GM19099 (cell line): ENCODE measurements at regions not wholly inside any gene's neighbourhood (a gene's known extent, or its start where the extent isn't known, plus 50 kb on each side); places are given as distances from the start of the nearest gene placed in this dataset.

ENCODE experiments used
- POLR2A ChIP-seq: IDR thresholded peaks from 3 replicates; pipeline ENCODE4 v1.6.1; 2011; ENCODE audit warnings: low read depth; ENCODE audit not compliant: insufficient read length; ENCODE audit errors: extremely low read depth

DNA sequence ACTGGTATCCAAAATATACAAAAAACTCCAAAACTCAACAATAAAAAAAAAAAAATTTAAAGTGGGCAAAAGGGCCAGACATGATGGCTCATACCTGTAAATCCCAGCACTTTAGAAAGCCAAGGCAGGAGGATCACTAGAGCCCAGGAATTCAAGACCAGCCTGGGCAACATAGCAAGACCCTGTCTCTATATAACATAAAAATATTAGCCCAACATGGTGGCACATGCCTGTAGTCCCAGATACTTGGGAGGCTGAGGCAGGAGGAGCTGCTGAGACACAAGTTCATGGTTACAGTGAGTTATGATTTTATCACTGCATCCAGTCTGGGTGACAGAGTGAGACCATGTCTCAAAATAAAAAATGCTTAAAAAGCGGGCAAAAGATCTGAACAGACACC lies 121.0 kb upstream of the BEND6 start:
- TF ChIP-seq POLR2A: no peak

DNA sequence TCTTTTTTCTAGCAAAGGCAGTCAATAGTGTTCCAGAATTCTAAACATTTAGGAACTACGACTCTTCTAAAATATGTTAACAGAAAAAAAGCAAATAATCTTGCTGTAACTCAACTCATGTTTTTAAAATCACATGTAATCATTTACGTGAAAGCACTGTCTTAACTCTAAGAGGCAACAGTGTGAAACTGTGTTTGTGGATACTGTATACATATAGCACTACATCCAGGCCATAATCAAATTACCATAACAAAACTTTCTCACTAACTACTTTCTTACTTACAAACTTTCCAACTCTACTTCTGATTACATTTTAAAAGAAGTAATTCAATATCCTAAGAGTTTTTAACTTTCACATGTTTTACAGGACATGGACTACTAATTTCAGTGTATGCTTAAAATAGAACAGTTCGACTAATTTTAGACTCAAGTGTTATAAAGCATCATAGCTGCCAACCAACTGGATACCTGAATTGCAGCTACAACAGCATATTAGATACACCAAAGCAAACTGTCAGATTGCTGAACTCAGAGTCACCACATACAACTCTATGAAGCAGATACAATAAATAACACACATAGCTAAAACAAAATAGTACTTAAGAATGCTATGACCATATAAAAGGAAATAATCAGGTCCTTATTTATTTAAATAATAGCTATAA lies 121.6 kb upstream of the BEND6 start:
- no peak for TF ChIP-seq POLR2A

DNA sequence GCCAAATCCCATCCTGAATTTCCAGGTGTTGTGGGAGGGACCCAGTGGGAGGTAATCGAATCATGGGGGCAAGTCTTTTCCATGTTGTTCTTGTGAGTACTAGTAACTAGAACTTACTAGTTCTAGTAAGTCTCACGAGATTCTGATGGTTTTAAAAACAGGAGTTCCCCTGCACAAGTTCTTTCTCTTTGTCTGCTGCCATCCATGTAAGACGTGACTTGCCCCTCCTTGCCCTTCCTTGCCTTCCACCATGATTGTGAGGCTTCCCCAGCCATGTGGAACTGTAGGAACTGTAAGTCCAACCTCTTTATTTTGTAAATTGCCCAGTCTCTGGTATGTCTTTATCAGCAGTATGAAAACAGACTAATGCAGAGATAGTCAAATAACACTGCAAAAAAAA lies 122.7 kb upstream of the BEND6 start:
- no peak for TF ChIP-seq POLR2A

DNA sequence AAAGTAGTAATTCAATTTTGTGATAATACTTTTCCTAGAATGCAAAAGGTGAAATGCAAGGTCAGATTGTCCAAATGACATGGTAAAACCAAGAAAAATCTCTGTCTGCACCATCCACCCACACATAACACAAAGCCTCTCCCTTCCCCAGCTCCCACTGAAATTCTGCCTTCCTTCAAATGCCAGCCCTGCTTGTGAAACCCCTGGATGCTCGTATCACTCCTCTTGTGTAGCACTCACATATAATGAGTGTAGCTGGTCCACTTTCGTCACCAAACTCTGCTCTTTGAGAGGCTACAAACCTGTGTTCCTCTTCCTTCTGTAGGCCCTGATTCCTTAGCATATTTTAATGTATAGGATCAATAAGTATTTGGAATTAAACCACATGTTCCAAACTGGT lies 123.6 kb upstream of the BEND6 start:
- TF ChIP-seq POLR2A: no peak

DNA sequence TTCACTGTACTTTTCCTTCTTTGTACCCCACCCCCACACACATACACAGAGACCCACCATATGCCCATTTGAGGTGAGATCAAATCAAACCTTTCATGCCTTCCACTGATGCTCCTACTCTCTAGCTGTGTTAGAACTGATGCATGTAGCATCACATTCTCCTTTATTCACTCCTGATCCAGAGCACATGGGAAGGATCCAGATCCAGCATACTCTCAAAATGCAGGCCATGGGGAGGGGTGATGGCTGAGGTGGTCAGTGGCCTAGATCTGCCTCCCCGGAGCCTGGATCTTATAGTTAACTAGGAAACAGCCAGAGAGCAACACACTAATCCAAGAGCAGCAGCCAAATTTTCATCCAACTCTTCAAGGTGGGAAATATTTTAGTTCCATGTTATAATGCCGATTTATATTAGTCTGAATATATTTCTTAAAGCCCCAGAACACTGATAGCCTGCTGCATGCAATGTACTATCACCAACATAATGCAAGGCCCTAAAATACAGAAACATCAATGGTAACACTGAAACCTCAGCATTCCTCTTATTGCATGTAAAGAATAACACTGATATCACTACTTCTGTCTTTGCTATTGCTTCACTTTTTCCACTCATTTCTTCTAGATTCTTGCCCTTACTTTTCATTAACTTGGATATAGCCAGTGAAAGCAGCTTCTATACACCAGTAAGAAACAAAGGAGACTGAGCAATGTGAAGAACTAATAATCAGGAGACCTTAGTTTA lies 126.8 kb upstream of the BEND6 start:
- no peak for TF ChIP-seq POLR2A

DNA sequence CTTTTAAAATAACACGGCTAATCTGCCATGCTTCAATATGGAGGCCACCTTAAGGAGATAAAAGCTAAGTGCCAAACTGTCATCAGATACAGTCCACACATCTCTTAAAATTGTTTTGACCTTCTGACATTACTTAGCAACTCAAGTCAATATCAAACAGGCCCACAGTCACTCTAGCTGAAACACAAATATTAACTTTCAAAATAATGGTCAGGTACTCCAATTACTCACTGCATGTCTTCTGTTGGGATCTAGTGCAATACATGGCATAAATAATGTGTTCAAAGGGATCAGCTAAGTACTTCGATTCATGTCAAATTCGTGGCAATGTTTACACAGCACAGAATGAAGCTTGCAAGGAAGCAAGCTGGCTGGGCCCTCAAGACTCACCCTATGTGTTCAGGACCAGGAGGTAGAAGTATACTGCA lies 133.9 kb upstream of the BEND6 start:
- no peak for TF ChIP-seq POLR2A

DNA sequence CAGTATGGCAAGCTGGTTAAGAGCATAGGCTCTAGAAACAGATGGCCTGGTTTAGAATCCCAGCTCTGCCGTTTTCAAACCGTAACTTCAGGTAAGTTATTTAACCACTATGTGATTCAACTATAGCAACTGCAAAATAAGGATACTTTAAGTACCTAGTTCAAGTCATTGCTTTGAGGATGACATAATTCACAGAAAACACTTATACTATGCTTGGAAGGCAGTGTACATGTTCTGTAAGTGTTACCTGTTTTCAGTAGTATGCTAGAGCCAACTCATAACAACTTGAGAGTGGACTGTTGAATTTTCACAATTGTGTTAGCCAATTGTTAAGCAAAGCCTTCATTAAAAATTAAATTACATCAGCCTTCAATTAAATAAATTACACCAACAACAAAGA lies 134.8 kb upstream of the BEND6 start:
- no peak for TF ChIP-seq POLR2A

DNA sequence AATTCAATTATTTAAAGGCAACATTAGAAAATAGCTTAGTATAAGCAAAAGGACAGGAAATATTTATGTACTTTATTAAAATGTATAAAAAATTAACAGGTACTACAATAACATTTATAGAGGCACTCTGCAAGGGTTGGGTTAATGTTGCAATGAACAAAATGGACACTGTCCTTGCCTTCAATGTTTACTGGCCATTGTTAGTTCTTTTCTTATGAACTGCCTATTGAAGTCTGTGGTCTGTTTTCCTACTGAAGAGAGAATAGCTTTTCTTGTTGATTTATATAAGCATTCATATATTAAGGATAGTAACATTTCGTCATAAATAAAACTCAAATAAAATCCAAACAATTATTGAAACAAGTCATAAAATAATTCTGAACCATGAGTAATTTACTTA lies 135.3 kb upstream of the BEND6 start:
- TF ChIP-seq POLR2A: no peak

DNA sequence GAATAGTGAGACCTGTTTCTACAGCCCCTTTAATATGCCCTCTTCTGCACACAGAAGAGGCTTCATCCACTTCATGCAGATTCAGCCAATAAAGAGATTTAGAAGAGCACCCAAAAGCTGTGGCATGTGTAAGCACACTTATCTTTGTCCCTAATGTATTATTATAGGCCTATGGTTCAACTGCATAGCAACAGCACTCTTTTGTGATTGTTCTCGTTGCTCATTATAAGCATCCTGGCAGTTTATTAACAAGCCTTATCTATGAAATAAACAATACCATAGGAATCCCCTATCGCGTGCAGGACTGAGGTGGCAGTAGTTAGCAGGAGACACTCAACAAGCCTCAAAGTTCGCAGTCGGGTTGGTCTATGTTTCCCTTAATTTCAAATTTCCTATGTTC lies 138.5 kb upstream of the BEND6 start:
- no peak for TF ChIP-seq POLR2A

DNA sequence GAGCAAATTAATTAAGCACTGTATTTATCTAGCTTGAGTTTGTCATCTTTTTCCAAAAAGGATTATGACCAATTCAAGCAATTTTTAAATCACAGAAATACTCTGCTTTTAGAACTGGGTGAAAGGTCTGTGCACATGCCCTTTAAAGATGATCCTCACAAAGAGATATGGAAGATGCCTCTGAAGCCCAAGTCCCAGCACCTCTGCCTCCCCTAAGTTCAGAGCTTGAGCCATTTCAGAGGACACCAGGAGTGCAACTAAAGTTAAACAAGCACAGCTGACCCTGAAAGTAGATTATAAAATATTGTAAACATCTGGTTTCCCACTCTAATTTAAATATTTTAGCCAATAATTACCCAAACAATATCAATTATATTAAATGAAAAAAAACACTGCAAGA lies 139.5 kb upstream of the BEND6 start:
- no peak for TF ChIP-seq POLR2A

DNA sequence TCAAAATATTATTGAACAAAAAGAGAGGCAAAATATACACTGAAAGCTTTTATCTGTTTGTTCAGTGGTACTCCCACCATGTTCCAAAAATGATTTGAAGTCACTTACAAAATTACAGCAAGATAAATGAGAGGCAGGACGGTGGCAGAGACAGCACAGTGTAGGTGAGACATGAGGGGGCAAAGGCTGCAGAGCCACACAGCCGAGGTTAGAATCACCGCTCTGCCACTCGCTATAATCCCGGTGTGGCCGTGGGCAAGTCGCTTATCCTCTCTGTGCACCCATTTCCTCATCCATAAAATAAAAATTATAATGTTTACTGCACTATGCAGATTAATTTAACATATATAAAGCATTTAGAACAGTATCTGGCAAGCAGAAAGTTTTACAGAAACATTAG lies 140.1 kb upstream of the BEND6 start:
- TF ChIP-seq POLR2A: no peak

DNA sequence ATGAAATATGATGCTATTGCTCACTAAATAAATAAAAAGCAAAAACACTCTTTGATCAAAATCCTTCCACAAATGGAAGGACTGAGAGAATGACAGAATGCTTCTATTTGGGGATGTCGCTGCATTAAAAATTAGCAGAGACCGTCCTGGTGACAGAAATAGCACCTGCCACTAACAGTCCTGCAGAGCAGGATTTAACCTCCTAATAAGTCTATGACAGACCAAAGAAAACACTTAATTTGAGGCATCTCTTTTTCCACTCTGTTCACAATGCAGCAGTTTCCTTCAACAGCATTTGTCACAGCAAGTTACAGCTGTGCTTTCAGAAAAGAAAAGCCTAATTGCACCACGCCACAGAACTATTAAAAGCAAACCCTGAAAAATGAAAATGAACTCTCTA lies 140.6 kb upstream of the BEND6 start:
- TF ChIP-seq POLR2A: no peak

DNA sequence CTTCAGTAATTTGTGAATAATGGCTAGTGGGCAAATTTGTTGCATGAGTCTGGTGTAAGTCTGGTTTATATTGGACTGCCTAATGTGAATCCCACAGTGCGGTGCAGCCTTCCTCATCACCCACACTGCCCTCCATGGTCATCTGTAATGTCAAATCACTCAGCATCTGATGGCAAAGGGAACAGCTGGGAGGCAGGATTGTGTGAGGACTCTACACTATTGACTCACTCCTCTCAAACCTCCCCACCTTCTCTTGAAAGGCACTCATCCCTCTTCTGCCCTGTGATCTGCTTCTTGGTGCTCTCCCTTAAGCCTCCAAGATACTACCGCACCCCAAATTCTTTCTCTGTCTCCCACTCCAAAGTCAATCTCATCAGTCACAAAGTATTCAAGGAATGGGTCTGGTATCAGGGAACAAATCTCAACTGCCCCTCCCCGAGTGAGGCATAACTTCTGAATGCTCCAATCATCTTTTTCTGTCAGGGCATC lies 146.0 kb upstream of the BEND6 start:
- TF ChIP-seq POLR2A: no peak

DNA sequence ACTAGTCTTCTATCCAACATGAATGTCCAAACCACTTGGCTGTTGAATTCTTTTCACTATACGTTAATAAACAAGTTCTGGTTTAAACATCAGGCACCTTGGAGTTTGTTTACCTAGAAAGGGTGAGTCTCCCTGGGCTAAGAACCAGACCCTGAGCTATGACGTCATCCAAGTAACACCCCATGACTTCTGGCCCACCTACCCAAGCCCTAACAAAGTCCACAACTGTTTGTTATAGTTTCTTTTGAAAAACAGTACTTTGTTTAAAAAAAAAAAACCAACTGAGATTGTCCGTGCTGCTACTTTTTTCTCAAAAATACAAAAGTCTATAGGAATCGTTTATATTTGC lies 146.9 kb upstream of the BEND6 start:
- no peak for TF ChIP-seq POLR2A

DNA sequence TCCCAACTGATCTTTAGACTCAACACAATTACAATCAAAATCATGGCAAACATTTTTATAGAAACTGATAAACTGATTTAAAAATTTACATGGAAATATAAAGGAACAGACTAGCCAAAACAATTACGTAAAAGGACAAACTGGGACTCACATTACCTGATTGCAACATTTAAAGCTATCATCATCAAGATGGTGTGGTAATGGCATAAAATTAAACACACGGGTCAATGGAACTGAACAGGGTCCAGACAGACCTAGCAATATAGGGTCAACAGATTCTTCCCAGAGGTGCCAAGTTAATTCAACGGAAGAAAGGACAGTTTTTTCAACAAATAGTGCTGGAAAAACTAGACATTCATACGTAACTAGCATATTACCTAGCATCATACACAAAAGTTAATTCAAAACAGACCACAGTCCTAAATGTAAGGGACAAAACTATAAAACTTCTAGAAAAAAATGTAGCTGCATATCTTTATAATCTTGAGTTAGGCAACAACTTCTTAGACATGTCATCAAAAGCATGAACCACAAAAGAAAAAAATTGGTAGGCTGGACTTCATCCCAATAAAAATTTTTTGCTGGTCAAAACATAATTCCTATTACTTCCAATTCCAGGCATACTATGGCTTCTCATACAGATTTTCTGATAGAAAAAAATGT lies 147.4 kb upstream of the BEND6 start:
- no peak for TF ChIP-seq POLR2A

DNA sequence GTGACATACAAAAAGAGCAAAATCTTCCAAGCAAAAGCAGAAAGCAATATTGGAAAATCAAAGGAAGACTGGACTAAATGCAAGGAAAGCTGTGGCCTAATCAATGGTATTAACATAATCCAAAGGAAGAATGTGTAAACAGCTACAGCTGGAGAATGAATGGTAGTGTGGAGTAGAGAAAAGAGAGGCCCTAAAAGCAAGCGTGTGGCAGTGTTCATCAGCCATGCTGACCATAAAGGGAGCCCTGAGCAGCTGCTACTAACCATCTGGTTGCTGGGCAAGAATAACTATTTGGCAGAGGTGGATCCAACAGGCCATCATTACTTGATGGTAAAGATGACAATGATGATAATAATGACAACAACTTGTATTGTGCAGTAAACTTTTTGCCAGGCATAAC lies 148.5 kb upstream of the BEND6 start:
- no peak for TF ChIP-seq POLR2A
